NCI-H446 (cell line): ENCODE measurements at regions not wholly inside any gene's neighbourhood (a gene's known extent, or its start where the extent isn't known, plus 50 kb on each side); places are given as distances from the start of the nearest gene placed in this dataset.
"Not testable (repeated sequence)": the region's sequence is repeated elsewhere in the genome, so short reads cannot be mapped to it uniquely, and the experiment has no call there.

Experiments
- DNase-seq, 2 experiments: peaks; one replicate each; lab custom pipeline; 2025; lab: John Stamatoyannopoulos, UW

DNA sequence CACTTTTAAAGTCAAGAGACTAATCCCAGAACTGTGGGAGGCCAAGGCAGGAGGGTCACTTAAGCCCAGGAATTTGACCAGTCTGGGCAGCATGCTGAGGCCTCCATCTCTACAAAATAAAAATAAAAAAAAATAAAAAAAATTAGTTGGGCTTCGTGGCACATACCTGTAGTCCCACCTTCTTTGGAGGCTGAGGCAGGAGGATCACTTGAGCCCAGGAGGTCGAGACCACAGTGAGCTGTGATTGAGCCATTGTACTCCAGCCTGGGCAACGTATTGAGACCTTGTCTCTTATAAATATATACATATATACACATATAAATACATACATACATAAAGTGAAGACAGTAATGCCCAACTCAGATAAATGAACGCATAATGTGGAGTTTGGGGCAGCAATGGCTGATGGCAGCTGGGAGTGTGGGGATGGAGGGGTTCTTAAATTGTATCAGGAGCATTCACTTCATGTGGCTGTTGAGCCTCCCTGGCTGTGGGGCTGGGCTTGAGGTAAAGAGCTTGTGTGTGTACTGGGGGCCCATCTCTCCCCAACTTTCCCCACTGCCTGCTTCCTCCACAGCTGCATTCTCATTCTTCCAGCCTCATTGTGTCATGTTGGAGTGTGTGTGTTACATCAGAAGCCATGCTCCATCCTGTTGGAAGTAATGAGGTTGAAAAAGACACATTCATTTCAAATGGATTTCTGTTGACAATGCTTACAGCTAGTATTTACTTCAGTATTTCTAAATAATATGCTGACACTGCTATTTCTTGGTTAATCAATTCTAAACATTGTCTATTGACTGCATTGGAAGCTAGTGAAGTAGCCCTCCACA is 96.5 kb upstream of the HS6ST1 start:
- no peak for DNase-seq

DNA sequence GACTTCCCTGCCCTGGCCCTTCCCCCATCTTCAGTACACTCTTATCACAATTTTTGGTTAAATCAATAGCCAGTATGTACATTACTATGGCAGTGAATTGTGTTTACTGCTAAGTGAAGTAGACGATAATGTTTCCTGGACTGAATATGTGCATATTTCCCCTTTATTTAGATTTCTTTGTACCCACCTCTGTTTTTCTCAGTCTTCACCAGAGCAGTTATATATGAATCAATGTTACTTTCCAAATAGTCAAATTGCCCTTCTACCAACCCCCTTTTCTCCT is 97.1 kb upstream of the HS6ST1 start:
- DNase-seq, result no peak

- DNase-seq, result no peak
These were observed 97.6 kb upstream of the HS6ST1 start for GRCh38 chr2:128416109-128416785.

GRCh38 chr2:128416806-128417205 is 98.1 kb upstream of the HS6ST1 start:
- no peak for DNase-seq

DNA sequence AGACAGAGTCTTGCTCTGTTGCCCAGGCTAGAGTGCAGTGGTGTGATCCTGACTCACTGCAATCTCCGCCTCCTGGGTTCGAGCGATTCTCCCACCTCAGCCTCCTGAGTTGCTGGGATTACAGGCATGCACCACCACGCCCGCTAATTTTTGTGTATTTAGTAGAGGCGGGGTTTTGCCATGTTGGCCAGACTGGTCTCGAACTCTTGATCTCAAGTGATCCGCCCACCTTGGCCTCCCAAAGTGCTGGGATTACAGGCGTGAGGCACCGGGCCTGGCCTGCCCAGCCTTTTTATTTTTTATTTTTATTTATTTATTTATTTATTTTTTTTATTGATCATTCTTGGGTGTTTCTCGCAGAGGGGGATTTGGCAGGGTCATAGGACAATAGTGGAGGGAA is 98.6 kb upstream of the HS6ST1 start:
- DNase-seq, result not testable (repeated sequence)

GRCh38 chr2:128420131-128420530 is 101.5 kb upstream of the HS6ST1 start:
- no peak for DNase-seq

GRCh38 chr2:128420776-128421175 is 102.1 kb upstream of the HS6ST1 start:
- no peak for DNase-seq

- no peak for DNase-seq
These were observed 102.6 kb upstream of the HS6ST1 start for GRCh38 chr2:128421286-128421685.

DNA sequence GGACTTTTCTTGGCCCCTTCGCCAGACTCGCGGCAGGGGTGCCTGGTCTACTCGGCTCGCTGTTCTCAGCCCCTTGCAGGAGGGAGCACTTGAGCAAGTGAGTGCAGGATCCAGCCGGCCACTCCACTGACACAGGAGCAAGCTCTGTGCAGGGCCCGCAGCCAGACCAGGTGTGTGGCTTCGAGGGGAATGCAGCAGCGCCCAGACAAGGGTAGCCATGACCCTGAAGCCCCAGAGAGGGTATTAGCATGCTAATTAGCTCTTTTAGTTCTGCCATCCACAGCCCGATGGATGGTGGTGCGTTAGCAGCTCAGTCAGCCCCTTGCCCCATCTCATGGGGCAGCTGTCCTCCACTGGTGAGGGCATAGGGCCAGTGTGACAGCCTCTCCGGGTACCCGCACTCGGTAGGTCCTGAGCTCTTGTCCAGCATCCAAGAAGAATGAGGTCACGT is 103.2 kb upstream of the HS6ST1 start:
- no peak for DNase-seq

DNA sequence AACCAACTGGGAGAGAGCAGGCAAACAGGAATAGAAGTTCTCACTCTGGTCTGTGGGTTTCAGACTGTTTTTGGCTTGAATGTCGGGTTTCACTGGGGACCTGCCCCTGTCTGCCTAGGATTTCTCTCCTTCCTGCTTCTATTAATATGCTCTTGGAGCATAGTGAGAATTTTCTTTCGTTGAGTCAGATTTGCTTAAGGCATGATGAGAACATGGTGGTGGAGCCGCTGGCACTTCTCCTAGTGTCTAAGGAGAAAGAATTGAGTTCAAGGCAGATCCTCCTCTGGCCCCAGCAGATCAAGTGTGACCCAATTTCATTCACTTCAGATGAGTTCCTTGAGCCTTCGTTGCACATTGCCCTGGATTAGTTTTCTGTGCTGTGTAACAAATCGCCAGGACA is 103.9 kb upstream of the HS6ST1 start:
- no peak for DNase-seq

- no peak for DNase-seq
These were observed 105.1 kb upstream of the HS6ST1 start for GRCh38 chr2:128423788-128424165.

DNA sequence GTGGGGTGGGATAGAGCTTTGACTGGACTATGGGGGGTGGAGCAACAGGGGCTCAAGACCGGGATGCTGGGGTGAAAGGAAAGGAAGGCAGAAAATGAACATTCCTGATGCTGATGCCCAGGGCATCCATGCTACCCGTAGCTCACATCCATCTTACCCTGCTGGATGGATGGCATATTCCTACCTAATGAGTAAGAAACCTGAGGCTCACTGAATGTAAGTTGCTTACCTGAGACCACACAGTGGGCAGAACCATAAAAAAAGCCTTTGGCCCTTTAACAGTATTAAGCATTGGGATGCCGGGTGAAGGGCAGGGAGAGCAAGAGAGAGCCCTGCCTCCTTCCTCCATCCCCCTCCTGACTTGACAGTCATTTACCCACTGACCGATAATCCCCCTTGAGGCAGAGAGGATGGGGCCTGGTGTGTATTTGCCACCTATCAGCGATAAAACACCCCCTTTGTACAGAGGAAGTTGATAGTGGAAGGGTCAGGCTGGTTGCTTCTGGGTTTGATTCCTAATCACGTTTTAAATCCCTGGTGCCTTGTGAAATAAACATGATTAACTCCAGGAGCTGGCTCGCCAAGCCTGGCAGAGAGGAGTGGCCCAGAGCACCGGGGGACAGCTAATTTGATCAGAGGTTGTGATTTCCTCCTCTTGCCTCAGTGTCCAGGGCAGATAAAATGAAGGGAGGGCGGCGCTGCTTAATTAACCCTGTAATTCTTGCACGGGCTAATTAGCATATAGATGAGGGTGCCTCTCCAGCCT is 105.9 kb upstream of the HS6ST1 start:
- DNase-seq, result no peak

DNA sequence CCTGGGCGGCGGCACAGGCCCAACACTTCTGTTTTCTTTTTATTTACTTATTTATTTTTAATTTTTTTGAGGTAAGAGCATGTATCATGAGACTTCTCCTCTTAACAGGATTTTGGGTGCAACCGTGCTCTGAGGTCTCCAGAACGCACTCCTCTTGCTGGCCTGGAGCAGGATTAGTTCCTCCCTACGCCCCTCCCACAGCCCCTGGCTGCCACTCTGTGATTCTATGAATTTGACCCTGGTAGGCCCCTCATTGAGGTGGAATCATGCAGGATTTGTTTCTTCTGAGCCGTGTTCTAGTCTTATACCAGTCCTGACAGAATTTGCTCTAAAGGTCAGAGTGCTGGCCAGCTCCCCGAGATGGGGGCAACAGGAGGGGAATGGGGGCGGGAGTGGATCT is 106.5 kb upstream of the HS6ST1 start:
- no peak for DNase-seq

GRCh38 chr2:128425731-128426620 is 107.3 kb upstream of the HS6ST1 start:
- DNase-seq, result no peak

- no peak for DNase-seq
These were observed 108.7 kb upstream of the HS6ST1 start for GRCh38 chr2:128427413-128427755.

GRCh38 chr2:128428415-128428814 is 109.7 kb upstream of the HS6ST1 start:
- no peak for DNase-seq

DNA sequence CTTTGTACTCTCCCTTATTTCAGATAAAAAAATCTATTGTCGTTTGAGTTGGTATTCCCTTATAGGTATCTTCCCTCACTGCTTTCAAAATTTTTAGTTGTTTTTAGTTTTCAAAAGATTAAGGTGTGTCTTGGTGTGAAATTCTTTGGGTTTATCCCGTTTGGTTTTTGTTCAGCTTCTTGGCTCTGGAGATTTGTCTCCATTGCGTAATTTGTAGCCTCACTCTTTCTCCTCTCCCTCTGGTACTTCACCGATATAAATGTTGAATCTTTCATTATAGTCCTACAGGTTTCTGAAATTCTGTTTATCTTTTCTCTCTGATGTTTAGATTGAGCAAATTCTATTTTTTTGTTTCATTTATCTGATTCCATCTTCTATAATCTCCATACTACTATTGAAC is 113.8 kb upstream of the HS6ST1 start:
- no peak for DNase-seq

DNA sequence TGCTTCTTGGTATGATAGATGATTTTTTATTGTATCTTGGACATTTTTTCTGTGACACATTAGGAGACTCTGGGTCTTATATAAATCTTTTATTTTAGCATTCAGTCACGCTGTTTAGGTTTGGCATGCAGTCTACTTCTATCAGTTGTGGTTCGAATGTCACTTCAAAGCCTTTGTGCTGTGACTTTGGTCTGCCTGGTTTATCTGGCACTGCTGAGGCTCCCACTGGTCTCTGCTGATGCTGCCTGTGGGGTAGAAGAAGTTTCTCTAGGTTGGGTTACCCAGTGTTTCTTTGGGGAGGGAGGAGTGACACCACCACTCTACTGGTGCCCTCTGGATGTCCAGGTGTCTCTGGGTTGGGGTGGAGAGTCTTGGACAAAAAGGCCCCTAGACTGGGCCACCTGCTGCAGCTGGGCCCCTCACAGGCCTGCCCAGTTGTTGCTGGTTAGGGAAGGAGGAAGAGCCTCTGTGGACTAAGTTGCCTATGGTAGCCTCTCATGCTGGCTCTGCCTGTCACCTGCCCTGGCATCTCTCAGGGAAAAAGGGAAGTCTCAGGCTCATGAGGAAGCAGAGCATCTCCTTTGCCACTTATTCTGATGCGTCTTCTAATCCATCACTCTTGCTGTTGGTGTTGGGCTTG is 115.4 kb upstream of the HS6ST1 start:
- no peak for DNase-seq

- peak; percentile 37 to 80 for DNase-seq
These were observed 117.2 kb upstream of the HS6ST1 start for GRCh38 chr2:128435576-128436478.

GRCh38 chr2:128436479-128437203 is 118.0 kb upstream of the HS6ST1 start:
- peak; percentile 13 to 78 for DNase-seq
